Hippocampal formation (tissue), 2 donors: ENCODE measurements at regions not wholly inside any gene's neighbourhood (a gene's known extent, or its start where the extent isn't known, plus 50 kb on each side); places are given as distances from the start of the nearest gene placed in this dataset.

Experiments
- DNase-seq, 2 donors: peaks; one replicate each; lab custom pipeline; 2025; lab: John Stamatoyannopoulos, UW

DNA sequence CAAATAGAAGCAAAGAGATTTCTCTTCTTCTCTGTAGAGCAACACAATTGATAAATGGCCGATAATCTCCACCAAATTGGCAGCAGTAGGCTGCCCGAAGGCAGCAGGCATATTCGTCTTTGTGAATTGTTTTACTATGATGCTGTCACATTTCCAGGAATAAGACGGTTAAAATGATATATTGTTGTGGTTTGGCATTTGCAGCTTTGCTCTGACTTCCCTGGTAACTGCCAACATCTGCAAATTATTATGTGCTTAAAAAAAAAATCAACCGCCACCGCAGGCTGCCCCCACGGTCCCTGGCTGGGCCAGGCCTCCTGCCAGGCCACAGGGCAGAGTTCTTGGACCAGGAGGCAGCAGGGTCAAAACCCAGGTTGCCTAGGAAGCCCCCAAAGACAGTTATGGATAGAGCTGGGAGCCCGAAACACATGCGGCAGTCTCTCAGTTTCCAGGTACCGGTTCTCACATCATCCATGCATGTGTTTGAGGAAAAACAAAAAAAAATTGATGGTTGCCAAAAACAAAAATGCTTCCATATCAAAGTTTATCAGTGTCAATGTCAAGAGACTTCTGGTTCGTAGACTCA lies 179.3 kb downstream of the ETS2 start:
- DNase-seq: no peak

DNA sequence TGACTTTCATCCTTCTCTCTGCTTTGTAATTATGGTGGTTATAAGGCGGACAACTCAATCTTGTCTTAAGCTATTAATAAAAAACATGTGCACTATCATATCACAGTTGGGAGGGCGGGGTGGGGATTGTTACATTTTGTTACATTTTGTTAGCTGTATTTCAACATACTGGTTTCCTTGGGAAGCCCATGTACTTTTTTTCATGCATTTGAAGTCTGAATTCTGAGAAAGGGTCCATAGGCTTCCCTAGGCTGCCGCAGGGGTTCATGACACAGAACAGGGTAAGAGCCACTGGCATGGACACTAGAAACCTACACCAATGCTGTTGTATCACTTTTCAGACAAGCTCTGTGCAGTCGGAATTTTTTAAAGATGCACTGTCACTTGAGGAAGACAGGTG lies 178.8 kb downstream of the ETS2 start:
- DNase-seq: no peak

DNA sequence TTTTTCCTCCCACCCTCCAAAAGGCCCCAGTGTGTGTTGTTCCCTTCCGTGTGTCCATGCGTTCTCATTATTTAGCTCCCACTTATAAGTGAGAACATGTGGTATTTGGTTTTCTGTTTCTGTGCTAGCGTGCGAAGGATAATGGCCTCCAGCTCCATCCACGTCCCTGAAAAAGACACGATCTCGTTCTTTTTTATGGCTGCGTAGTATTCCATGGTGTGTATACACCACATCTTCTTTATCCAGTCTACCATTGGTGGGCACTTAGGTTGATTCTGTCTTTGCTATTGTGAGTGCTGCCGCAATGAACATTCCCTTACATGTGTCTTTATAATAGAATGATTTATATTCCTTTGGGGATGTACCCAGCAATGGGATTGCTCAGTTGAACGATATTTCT lies 177.8 kb downstream of the ETS2 start:
- no peak for DNase-seq

DNA sequence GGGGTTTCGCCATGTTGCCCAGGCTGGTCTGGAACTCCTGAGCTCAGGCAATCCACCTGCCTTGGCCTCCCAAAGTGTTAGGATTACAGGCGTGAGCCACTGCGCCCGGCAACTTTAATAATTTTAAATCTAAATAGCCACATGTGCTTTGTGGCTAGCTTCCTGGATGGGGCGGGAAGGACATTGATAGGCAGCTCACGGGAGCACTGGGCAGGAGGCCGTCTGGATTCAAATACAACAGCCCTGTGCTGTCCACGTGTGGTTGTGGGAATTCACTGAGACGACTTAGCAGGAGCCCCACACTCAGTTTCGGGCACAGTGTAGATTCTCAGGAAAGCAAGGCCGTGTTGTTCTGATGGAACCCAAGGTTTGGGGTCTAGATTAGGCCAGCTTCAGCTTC lies 177.1 kb downstream of the ETS2 start:
- no peak for DNase-seq

DNA sequence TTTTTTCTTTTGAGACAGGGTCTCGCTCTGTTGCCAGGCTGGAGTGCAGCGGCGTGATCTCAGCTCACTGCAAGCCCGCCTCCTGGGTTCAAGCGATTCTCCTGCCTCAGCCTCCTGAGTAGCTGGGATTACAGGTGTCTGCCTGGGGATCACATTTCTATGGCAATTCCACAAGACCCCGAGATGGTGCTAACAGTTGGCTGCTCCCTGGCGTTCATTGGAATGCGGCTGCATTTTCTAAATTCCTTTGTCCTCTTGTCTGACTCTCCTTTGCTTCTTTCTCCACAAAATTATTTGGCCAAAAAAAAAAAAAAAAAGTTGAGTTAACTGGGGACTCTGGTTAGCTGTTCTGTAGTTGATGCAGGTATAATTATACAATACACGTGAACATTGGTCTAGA lies 176.4 kb downstream of the ETS2 start:
- DNase-seq: no peak

DNA sequence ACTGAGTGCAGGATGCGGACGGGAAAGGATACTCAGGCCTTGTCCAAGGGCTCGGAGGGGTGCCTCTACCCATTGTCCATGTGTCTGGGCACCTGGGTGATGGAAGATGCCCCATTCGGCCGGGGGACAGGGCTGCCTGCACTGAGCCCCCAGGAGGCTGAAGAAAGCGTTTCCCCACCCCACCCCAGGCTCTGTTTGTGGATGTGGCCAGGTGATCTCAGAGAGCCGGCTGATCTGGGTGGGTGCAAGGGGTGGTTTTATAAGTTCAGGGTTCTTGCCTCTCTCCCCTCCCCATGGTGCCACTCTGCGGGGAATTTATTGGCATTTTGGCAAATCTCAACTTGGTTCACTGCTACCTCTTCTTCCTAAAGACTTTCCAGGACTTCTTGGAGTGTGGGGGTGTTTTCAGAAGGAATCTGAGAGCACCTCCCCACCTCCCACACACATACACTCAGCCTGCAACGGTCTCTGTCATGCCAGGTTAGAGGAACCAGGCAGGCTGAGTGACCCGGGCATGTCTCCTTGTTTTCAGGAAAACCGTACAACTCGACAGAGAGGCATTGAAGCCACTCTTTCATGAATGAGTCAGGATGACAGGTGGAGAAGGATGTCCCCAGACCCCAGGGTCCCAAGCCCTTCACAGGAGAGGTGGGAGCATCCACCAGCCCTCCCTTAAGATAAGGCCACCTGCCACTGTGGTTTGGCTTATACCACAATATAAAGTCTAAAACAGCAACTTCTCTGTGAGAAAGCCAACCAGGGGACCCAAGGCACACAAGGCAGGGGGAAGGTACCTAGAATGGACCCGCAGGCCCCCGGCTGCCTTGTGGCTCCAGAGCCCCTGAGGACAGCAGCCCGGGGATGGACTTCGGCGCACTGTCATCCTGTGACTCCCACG lies 174.9 kb downstream of the ETS2 start:
- DNase-seq: no peak

DNA sequence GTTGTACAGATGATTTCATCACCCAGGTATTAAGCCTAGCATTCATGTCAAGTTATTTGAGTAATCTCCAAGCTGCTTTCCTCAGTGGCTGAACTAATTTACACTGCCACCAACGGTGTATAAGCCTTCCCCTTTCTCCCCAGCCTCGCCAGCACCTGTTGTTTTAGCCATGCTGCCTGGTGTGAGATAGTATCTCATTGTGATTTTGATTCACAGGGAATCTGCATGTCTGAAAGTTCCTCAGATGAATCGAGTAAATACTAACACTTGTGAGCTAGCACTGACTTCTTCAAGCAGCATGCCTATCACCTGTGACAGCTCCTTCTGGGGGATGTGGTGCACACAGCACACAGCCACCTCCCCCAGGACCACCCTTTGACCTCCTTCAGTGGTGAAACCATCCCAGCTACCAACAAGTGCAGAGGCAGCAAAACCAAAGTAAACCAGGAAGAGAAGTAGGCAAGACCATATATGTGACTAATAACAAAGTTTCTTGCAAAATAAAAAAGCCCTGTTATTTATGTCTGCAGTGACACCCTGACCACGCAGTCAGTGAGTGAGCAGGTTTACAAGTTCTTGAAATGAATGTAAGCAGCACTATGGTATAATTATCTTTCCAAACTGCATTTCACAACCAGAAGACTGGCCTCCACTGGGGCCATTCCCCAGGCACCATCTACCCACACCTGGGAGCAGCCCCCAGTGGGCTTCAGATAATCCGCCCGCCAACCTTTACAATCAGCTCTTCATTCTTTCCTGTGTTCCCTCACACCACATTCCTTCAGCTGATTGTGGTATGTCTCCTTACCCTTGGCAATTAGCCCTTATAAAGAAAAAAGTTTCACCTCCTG lies 173.8 kb downstream of the ETS2 start:
- no peak for DNase-seq

DNA sequence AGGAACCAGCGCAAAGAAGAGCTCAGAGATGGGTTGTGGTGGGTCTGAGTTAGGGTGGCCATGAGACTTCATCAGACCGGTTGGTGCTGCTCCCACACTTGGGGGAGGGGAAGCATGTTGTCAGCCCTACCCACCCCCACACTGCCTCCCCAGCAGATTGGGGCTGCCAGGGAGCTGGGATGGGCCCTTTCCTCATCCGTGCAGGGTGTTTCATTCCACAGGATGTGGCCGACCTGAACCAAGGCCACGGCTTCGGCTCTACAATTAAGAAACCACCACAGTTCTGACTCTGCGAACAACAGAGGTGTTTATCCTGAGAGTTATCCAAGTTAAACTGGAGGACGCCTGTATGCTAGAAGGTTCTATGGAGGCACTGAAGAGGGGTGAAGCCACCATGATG lies 171.2 kb downstream of the ETS2 start:
- DNase-seq: no peak

DNA sequence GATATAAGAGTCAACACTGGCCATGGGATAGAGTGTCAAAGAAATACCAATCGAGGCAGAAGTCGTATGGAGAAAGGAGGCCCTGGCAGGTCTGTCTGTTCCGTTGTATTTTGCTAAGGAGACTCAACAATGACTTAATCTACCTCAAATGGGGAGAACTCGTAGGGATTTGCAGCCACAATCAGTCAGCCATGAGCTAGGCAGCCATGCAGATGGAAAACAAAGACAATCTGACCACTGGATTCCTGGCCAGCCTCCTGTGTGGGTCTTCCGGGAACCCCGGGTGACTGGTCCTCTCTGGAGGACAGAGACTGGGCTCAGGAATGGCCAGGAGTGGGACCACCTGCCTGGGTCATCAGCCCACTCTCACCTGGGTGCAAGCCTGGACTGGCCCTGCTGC lies 167.8 kb downstream of the ETS2 start:
- DNase-seq: no peak

DNA sequence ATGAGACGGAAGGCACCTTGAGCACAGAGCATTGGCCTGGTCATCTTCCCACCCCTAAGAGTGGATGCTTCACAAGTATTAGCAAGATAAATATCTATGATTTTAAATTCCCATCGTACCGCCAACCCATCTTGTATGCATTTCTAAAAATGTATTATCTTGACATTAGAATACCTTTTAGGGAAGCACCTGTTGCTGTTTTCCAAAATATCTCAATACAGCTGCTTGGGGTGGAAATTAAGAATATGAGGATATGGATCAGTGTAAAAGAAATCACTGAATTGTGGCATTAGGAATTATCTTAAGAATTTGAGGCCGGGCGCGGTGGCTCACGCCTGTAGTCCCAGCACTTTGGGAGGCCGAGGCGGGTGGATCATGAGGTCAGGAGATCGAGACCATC lies 166.3 kb downstream of the ETS2 start:
- no peak for DNase-seq

DNA sequence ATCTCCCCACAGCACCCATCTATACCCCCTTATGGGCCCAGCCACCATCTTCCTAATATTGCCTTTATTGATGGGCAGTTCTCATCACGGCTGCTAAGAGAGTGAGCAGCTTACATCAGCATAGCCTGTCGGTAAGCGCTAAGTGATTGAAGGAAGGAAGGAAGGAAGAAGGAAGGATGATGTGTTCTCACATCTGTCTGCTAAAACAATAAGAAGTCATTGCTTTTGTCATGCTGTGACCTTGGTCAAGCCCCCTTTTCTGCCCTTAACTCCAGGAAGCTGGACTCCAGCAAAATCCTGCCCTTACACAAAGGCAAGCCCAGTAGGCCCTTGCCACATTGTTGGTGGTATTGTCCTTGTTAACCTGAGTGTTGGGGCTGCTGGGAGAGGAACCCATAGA lies 165.0 kb downstream of the ETS2 start:
- DNase-seq: no peak

DNA sequence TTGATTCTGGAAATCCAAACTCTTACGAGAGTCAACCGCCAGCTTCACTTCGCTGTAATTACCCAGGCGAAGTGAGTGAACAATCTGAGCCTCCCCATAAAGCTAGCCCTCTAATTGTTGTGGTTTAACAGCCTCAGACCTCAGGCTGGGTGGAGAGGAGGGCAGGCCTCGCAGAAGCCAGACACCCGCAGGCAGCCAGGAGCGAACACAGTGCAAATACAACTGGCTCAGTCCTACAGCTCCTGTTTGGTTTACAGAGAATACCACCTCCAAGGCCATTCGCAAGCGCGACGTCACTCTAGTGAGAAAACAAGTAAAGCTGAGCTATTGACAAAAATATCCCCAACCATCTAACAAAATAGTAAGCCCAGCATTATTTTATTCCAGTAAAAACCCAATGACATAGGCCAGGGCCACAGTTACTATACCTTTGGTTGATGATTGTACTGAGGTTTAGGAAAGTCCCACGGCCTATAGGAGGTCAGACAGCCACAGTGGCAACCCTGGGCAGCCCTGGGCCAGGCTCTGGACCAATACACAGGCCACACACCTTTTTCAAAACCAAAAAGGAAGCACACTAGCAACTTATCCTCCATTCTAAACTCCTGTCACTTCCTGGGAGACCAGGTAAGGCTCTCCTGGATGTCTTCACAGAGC lies 163.3 kb downstream of the ETS2 start:
- DNase-seq: no peak

DNA sequence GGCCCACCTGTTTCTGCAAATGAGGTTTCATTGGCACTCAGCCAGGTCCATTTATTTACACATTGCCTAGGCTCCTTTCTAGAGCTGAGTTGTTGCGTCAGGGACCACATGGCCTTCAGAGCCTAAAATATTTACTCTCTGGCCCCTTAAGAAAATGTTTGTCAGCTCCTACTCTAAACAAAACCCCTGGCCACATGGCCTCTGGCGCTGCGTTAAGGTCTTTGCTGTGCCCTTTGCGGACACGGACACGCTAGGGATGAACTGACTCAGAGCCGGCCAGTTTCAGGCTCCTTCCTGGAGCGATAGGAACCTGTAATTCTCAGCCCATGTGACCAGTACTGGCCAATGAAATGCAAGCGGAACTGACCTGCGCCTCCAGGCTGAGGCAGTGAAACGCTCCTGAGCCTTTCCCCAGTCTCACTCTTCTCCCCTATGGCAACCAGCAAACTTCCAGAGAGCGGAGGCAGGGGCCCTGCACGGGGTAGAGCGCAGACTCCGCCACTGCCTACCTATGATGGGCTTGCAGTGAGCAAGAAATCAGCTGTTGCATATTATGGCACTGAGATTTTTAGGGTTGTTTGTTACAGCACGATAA lies 160.3 kb downstream of the ETS2 start:
- DNase-seq: no peak

DNA sequence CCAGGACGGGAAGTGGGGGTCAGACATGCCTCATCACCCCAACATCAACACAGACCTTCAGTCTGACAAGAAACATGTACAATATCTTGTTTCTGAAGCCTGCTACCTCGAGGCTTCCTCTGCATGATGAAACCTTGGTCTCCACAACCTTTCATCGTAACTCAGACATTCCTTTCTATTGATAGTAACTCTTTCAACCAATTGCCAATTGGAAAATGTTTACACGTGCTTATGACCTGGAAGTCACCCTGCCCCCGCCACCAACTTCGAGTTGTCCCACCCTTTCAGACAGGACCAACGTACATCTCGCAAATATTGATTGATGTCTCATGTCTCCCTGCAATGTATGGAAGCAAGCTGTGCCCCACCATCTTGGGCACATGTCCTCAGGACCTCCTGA lies 159.5 kb downstream of the ETS2 start:
- DNase-seq: no peak

DNA sequence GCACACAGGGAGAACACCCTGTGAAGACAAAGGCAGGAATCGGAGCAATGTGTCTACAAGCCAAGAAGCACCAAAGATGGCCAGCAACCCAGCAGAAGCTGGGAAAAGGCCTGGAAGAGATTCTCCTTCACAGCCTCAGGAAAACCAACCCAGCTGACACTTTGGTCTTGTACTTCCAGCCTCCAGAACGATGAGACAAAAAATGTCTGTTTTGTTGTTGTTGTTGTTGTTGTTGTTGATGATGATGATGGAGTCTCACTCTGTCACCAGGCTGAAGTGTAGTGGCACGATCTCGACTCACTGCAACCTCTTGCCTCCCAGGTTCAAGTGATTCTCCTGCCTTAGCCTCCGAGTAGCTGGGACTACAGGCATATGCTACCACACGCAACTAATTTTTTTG lies 157.3 kb downstream of the ETS2 start:
- no peak for DNase-seq

DNA sequence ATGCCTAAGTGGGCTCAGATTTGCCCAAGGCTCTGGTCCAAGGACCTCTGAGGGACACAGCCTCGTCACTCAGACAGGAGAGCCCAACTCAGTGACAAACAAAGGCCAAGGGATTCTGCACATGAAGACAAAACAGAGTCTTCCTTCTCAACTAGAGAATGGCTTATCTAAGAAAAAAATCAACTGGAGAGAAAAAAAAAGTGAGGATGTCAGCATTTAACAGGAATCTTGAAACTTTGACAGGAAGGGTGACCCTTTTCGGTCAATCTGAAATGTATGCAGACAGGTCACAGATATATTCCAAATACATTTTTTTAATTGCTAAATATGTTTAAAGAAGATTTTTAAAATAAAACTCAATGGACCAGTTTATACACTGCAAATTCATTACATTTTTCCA lies 154.5 kb downstream of the ETS2 start:
- DNase-seq: no peak

DNA sequence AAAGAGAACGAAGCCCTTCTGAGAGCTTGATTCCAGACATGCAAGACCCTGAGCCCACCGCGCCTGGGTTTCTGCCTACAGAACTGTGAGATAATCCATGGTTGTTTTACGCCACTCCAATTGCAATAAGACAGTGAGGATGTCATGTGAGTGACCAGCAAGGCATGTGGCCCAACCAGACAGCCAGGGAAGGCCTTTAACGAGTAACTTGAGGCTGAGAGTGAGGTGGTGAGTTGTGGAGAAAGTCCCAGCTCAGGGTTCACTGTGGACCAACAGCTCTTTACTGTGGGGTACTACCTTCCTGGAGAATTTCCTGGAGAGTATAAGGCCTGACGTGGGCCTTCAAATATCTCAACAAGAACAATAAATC lies 153.9 kb downstream of the ETS2 start:
- no peak for DNase-seq

DNA sequence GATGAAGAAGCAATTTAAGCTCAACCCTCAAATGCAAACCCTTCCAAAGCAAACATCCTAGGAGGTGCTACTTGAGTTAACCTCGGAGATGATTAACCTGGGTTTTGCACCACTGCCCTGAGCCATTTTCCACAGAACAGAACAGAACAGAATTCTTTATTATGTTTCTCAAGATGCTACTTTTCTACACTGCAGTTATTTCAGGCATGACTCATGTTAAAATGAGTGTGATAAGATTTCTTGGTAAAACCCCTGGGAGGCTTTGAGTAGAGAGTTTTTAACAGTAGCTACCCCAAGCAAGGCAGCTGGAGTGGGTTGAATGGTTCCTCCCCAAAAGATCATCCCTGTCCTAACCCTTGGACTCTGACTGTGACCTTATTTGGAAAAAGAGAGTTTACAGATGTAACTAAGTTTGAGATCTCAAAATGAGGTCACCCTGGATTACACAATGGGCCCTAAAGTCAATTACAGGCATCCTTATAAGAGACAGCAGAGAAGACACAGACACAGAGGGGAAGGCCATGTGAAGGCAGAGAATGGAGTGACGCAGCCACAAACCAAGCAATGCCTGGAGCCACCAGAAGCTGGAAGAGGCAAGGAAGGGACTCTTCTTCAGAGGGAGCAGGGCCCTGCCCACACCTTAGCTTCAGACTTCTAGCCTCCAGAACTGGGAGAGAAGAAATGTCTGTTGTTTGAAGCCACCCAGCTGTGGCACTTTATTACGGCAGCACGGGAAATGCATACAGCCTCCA lies 153.4 kb downstream of the ETS2 start:
- no peak for DNase-seq

DNA sequence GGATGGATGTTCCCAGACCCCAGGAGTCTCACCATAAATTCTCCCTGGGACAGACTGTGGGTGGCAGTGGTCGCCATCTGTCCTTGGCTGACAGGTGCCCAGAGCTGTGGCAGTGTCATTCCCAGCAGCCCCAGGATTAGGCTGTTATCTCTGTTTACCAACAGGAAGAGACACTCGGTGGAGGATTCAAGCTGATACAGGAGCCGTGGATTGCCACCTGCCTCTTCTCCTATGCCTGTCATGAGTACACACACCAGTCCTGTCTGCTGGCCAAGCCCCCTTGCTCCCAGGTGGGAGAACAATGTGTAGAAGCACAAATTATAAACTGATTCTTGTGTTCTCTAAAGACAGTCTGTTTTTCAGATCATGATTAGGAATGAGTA lies 152.6 kb downstream of the ETS2 start:
- DNase-seq: no peak

DNA sequence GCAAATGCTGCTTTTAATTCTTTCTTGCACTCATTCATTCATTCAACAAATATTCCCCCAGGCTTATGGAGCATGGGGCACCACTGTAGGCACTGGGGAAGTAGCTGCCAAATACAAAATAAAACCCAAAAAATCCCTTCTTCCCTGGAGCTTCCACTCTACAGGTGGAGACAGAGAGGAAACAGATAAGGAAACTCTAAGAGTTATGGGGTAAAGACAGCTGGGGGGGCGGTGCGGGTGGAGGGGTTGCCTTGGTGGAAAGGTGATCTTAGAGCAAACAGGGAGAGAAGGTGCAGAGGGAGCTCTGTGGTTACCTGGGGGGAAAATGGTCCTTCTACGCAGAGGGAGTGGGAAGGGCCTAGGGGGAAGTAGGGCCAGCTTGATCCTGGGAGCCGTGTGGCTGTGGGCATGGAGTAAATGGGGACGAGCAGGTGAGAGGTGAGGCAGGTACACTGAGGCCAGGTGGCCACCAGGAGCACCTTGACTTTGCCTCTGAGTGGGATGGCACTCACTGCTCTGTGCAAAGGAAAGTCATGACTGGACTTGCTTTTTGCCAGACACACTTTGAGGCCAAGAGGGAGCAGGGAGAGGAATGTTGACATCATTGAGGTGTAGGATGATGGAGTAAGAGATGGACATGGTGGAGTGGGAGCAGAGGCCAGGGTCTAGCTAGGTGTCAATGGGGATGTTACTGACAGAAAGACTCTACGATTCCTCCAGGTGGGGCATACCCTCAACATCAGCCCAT lies 152.0 kb downstream of the ETS2 start:
- no peak for DNase-seq
